ENCODE measurements at regions not wholly inside any gene's neighbourhood (a gene's known extent, or its start where the extent isn't known, plus 50 kb on each side); places are given as distances from the start of the nearest gene placed in this dataset.
A peak's percentile ranks its signal among the peaks of the same experiment; 100 is the strongest.

GRCh38 chr9:110146373-110146772, 61.6 kb downstream of the C9orf152 start:
- H3K36me3 Mint-ChIP-seq, result peaks cover 46% of the 10 kb centered on the region
- H3K27me3 Mint-ChIP-seq, result no peaks in the 10 kb centered on the region
- DNase-seq, result no peak
- peaks cover 8% of the 10 kb centered on the region for H3K9me3 Mint-ChIP-seq
- peaks cover 92% of the 10 kb centered on the region for H3K4me1 Mint-ChIP-seq
- H3K27ac Mint-ChIP-seq, result peak overlapping the region; percentile 49
- CTCF ChIA-PET, result interaction anchor here (0.7 kb wide), 1 partner anchor 10 kb away, joined by 3 read pairs; no protein-coding TSS in a partner anchor
- no peak overlapping the region for H3K4me3 Mint-ChIP-seq

- CTCF ChIA-PET, result interaction anchor here (0.8 to 8.6 kb wide), 6 partner anchors 9 to 260 kb away, joined by 3 to 138 read pairs (median 4); no protein-coding TSS in a partner anchor
- peak; percentile 83 for DNase-seq
- Mint-ChIP-seq H3K4me1 (peaks cover 94% of the 10 kb centered on the region), H3K27me3 (no peaks in the 10 kb centered on the region), H3K36me3 (peaks cover 45% of the 10 kb centered on the region), H3K27ac (peak overlapping the region; percentile 98), H3K9me3 (peaks cover 8% of the 10 kb centered on the region), H3K4me3 (peak overlapping the region; percentile 87)
Measured at GRCh38 chr9:110148384-110148783, 59.6 kb downstream of the C9orf152 start.

- H3K27me3 Mint-ChIP-seq, result no peaks in the 10 kb centered on the region
- peaks cover 45% of the 10 kb centered on the region for H3K36me3 Mint-ChIP-seq
- H3K27ac Mint-ChIP-seq, result peak overlapping the region; percentile 98
- peaks cover 8% of the 10 kb centered on the region for H3K9me3 Mint-ChIP-seq
- H3K4me1 Mint-ChIP-seq, result peaks cover 94% of the 10 kb centered on the region
- H3K4me3 Mint-ChIP-seq, result peak overlapping the region; percentile 87
- CTCF ChIA-PET, result interaction anchor here (0.8 to 8.6 kb wide), 9 partner anchors 8 to 267 kb away, joined by 3 to 138 read pairs (median 5); no protein-coding TSS in a partner anchor
- no peak for DNase-seq
Measured at GRCh38 chr9:110148891-110149290, 59.1 kb downstream of the C9orf152 start.
